Spleen (tissue), 11 donors: ENCODE measurements at regions not wholly inside any gene's neighbourhood (a gene's known extent, or its start where the extent isn't known, plus 50 kb on each side); places are given as distances from the start of the nearest gene placed in this dataset.
A peak's percentile ranks its signal among the peaks of the same experiment; 100 is the strongest.

Experiments used
- DNase-seq: peaks from one replicate; pipeline ENCODE4 v3.0.0-alpha.2; 2020
- H3K27ac ChIP-seq, 8 donors: fragments of 200-600 bp; sonication (generic) in 7 of 8; 1 replicate in 4 of 8; 2 replicates in 4 of 8; pipeline versions ENCODE4 v1.5.0 to v1.8.0; 2016 to 2021; ENCODE audit warnings: inconsistent platforms in 4 of 8, mild to moderate bottlenecking in 4 of 8, moderate library complexity in 1 of 8
- H3K27me3 ChIP-seq, 7 donors: fragments of 200-600 bp; sonication (generic) in 6 of 7; replicated peaks in 1 of 7; 1 replicate in 4 of 7; 2 replicates in 3 of 7; pipeline versions ENCODE4 v1.5.0 to v1.8.0; 2016 to 2021; ENCODE audit warnings: inconsistent platforms in 3 of 7, mild to moderate bottlenecking in 1 of 7
- H3K36me3 ChIP-seq, 6 donors: fragments of 200-600 bp; sonication (generic) in 5 of 6; 1 replicate in 4 of 6; 2 replicates in 2 of 6; pipeline versions ENCODE4 v1.5.0 to v1.8.0; 2016 to 2021; ENCODE audit warnings: inconsistent platforms in 2 of 6
- H3K4me1 ChIP-seq, 6 donors: fragments of 200-600 bp; sonication (generic) in 5 of 6; 1 replicate in 3 of 6; 2 replicates in 3 of 6; pipeline versions ENCODE4 v1.5.0 to v1.8.0; 2016 to 2021; ENCODE audit warnings: inconsistent platforms in 3 of 6
- H3K4me3 ChIP-seq, 8 donors: fragments of 200-600 bp; sonication (generic) in 7 of 8; 1 replicate in 4 of 8; 2 replicates in 4 of 8; pipeline versions ENCODE4 v1.5.0 to v1.8.0; 2016 to 2021; ENCODE audit warnings: inconsistent platforms in 4 of 8, mild to moderate bottlenecking in 4 of 8, moderate library complexity in 2 of 8
- H3K9me3 ChIP-seq, 8 donors: fragments of 200-600 bp; sonication (generic) in 7 of 8; 1 replicate in 4 of 8; 2 replicates in 4 of 8; pipeline versions ENCODE4 v1.5.0 to v1.8.0; 2016 to 2021; ENCODE audit warnings: inconsistent platforms in 4 of 8
- POLR2A ChIP-seq, 3 donors: fragments of 450-650 bp; IDR thresholded peaks; one replicate each; pipeline ENCODE4 v1.5.1; 2017; ENCODE audit warnings: antibody characterized with exemption in 3 of 3, mild to moderate bottlenecking in 1 of 3
- POLR2AphosphoS5 ChIP-seq, 3 donors: sonication (generic); formaldehyde crosslinking; IDR thresholded peaks; one replicate each; pipeline ENCODE4 v1.5.1; 2017; ENCODE audit warnings: antibody characterized with exemption in 3 of 3
- WGBS, 5 donors: extraction: QIAGEN DNeasy Blood & Tissue Kit in 3 of 5; methylation state at CpG; one replicate each; pipeline versions ENCODE4 v1.1.5 to v1.1.7; 2013 to 2018; 5-methylcytosine and 5-hydroxymethylcytosine counted together
- intact Hi-C: fragments of 100-400 bp; cut with DNase I; formaldehyde crosslinking; loops from one replicate; pipeline ENCODE4 v1.15.0; 2023; ENCODE audit warnings: low total_unique reads
- TF ChIP-seq, protein P1 (sequence below), 11 experiments: fragments of 200-600 bp in 7 of 11; fragments of 450-650 bp in 4 of 11; sonication (generic) in 4 of 11; IDR thresholded peaks in 8 of 11; conservative IDR thresholded peaks in 3 of 11; 1 replicate in 7 of 11; 2 replicates in 4 of 11; pipeline versions ENCODE4 v1.4.0 to v1.8.0; 2016 to 2021; ENCODE audit warnings: antibody characterized with exemption in 11 of 11, inconsistent platforms in 4 of 11, mild to moderate bottlenecking in 1 of 11
- donor health status: healthy with polysubstance abuse.
- donor health status: DM: no; HTN: no; CAD: no; lungs with moderate emphysema.
- donor health status: DM: no; HTN: no; CAD: no.
- donor health status: Bipolar disorder and iron deficiency.
- donor health status: healthy.
- donor health status: DM: no; HTN: no; CAD: no.
- donor health status: DM: yes; HTN: yes; CAD: no.

DNA sequence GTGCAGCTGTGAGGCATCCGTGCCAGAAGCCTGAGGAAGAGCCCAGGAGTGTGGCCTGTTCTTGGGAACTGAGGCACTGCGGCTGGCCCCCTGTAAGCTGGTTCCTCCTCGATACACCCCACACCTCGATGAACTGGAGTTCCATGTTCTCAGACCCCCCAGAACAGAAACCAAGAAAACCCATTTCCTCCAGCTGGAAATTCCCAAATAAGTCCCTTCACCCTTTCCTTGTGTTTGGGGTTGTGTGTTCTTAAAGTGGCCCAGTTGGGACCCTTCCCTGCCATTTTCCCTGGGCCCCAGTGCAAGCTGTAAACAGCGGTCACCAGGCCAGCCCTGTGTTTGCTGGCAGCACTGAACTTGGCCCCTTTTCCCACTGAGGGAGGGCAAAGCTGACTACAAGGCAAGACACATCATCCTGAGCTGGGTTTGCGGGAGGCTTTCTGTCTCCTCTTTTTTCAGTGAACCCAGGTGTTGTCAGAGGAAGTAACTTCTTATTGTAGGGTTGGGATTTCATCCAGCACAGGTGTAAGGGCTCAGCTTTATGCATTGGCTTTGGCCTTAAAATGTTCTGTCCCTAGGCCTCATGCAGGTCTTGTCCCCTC, 60.1 kb upstream of the MPEG1 start:
- H3K27ac ChIP-seq, result peak overlapping the region; percentile 8 to 91 (median 78)
- H3K4me1 ChIP-seq, result peaks cover 0 to 83% (median 46%) of the 10 kb centered on the region in 6 donors
- no peak for TF ChIP-seq POLR2A (IDR thresholded peaks at IDR 0.05)
- TF ChIP-seq, protein P1, sequence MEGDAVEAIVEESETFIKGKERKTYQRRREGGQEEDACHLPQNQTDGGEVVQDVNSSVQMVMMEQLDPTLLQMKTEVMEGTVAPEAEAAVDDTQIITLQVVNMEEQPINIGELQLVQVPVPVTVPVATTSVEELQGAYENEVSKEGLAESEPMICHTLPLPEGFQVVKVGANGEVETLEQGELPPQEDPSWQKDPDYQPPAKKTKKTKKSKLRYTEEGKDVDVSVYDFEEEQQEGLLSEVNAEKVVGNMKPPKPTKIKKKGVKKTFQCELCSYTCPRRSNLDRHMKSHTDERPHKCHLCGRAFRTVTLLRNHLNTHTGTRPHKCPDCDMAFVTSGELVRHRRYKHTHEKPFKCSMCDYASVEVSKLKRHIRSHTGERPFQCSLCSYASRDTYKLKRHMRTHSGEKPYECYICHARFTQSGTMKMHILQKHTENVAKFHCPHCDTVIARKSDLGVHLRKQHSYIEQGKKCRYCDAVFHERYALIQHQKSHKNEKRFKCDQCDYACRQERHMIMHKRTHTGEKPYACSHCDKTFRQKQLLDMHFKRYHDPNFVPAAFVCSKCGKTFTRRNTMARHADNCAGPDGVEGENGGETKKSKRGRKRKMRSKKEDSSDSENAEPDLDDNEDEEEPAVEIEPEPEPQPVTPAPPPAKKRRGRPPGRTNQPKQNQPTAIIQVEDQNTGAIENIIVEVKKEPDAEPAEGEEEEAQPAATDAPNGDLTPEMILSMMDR (IDR thresholded peaks at IDR 0.05 in 8 of 11, conservative IDR thresholded peaks at IDR 0.05 in 3 of 11), result no peak
- no peak for TF ChIP-seq POLR2AphosphoS5 (IDR thresholded peaks at IDR 0.05)
- intact Hi-C loops, result no loop called here
- no peak for DNase-seq
- 57 to 70% (median 63%) methylated on average over 6 of the region's 6 CpGs for WGBS, 5 donors
- H3K36me3 ChIP-seq, result no peaks in the 10 kb centered on the region
- H3K27me3 ChIP-seq, result no peaks in the 10 kb centered on the region
- peak overlapping the region in 1 of 8 donors; percentile 60 for H3K4me3 ChIP-seq
- peaks cover 0 to 9% (median 0%) of the 10 kb centered on the region in 8 donors for H3K9me3 ChIP-seq

GRCh38 chr11:59271811-59272327, 59.1 kb upstream of the MPEG1 start:
- Histone ChIP-seq H3K27me3 (no peaks in the 10 kb centered on the region), H3K4me1 (peaks cover 0 to 93% (median 54%) of the 10 kb centered on the region in 6 donors), H3K36me3 (no peaks in the 10 kb centered on the region), H3K27ac (peak overlapping the region in 7 of 8 donors; percentile 66 to 91 (median 78)), H3K4me3 (peak overlapping the region in 1 of 8 donors; percentile 60), H3K9me3 (peaks cover 0 to under 1% (median 0%) of the 10 kb centered on the region in 8 donors)
- WGBS, 5 donors, result 44 to 74% (median 59%) methylated on average over 3 to 4 of the region's 4 CpGs
- TF ChIP-seq, protein P1 (IDR thresholded peaks at IDR 0.05 in 8 of 11, conservative IDR thresholded peaks at IDR 0.05 in 3 of 11), result no peak
- TF ChIP-seq POLR2A (IDR thresholded peaks at IDR 0.05) (no peak), POLR2AphosphoS5 (IDR thresholded peaks at IDR 0.05) (no peak)
- intact Hi-C loops, result no loop called here
- no peak for DNase-seq

GRCh38 chr11:59271247-59271755, 58.6 kb upstream of the MPEG1 start:
- TF ChIP-seq, protein P1 (IDR thresholded peaks at IDR 0.05 in 8 of 11, conservative IDR thresholded peaks at IDR 0.05 in 3 of 11), result no peak
- TF ChIP-seq POLR2A (IDR thresholded peaks at IDR 0.05) (no peak), POLR2AphosphoS5 (IDR thresholded peaks at IDR 0.05) (no peak)
- DNase-seq, result no peak
- Histone ChIP-seq H3K27me3 (no peaks in the 10 kb centered on the region), H3K27ac (peak overlapping the region in 5 of 8 donors; percentile 1 to 91 (median 87)), H3K4me3 (peak overlapping the region in 1 of 8 donors; percentile 30), H3K9me3 (no peaks in the 10 kb centered on the region), H3K36me3 (no peaks in the 10 kb centered on the region), H3K4me1 (peaks cover 0 to 98% (median 54%) of the 10 kb centered on the region in 6 donors)
- intact Hi-C loops, result no loop called here
- WGBS, 5 donors, result 65 to 76% (median 67%) methylated on average over 4 of the region's 4 CpGs

- Histone ChIP-seq H3K36me3 (no peaks in the 10 kb centered on the region), H3K4me1 (peaks cover 0 to 96% (median 41%) of the 10 kb centered on the region in 6 donors), H3K27me3 (no peaks in the 10 kb centered on the region), H3K27ac (no peak overlapping the region), H3K9me3 (no peaks in the 10 kb centered on the region), H3K4me3 (no peak overlapping the region)
- TF ChIP-seq, protein P1 (IDR thresholded peaks at IDR 0.05 in 8 of 11, conservative IDR thresholded peaks at IDR 0.05 in 3 of 11), result no peak
- no peak for TF ChIP-seq POLR2AphosphoS5 (IDR thresholded peaks at IDR 0.05)
- no peak for TF ChIP-seq POLR2A (IDR thresholded peaks at IDR 0.05)
- intact Hi-C loops, result no loop called here
- DNase-seq, result no peak
- 57 to 75% (median 73%) methylated on average over 5 to 7 of the region's 7 CpGs for WGBS, 5 donors
Measured at GRCh38 chr11:59267736-59268475, 55.2 kb upstream of the MPEG1 start.
